Stimulated activated CD8-positive, alpha-beta memory T cell treated with anti-CD3 and anti-CD28 coated beads, Interleukin-2, amount 100 ng/mL, for 48 hours (primary cell): ENCODE measurements at regions not wholly inside any gene's neighbourhood (a gene's known extent, or its start where the extent isn't known, plus 50 kb on each side); places are given as distances from the start of the nearest gene placed in this dataset.

Experiments used
- DNase-seq, 2 donors: peaks; one replicate each; pipeline ENCODE4 v3.0.0-alpha.2; 2020; ENCODE audit warnings: low read depth in 2 of 2

DNA sequence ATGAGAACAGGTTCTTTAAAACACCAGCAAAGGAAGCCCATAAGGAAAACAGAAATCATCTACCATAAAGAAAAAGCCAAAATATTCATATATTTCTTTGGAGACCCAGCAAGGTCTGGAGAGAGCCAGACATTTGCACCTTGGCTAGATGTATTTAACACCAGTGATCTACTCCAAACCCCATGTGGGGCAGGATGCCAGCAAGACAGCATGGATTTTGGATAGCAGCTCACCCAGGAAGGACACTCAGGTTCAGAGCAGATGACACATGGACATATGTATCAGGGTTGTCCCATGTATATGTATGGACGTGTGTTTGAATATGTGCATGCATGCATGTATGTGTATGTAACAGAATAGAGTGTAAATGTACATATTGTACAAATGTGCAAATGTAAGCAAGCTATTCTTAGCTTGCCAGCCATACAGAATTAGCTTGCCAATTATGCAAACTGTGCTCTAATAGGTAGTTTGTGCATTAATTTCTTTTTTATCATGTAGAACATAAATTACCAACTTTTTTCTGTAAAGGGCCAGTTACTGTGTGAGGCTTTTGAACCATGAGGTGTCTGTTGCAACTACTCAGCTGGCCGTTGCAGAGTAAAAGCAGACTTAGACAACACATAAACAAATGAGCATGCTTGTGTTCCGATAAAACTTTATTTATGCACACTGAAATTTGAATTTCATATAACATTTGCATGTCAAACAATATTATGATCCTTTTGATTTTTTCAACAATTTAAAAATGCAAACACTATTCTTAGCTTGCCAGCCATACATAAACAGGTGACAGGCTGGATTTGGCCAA lies 73.5 kb upstream of the KAZN start:
- DNase-seq, result no peak

DNA sequence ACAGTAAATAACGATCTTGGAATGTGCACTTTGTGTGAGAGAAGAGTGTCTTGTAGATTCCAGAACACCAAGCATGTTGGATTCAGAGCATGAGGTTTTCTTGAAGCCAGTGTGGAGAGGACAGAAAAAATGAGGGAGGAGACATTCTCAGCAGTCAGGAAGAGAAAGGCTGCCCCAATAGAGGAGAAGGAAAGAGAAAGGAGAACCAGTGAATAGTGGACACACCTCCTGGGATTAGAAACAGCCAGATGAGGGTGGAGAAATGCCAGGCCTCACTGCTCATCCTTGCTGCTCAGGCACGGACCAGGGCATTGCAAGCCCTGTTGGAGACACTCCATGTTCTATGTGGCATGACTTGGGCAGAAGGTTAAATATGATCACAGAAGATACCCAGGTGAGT lies 69.0 kb upstream of the KAZN start:
- no peak for DNase-seq

- DNase-seq, result no peak
Observed at GRCh38 chr1:14531519-14531918, 67.0 kb upstream of the KAZN start.

- no peak for DNase-seq
Observed at GRCh38 chr1:14535619-14536355, 62.7 kb upstream of the KAZN start.

GRCh38 chr1:14538335-14538734 lies 60.1 kb upstream of the KAZN start:
- DNase-seq, result no peak

DNA sequence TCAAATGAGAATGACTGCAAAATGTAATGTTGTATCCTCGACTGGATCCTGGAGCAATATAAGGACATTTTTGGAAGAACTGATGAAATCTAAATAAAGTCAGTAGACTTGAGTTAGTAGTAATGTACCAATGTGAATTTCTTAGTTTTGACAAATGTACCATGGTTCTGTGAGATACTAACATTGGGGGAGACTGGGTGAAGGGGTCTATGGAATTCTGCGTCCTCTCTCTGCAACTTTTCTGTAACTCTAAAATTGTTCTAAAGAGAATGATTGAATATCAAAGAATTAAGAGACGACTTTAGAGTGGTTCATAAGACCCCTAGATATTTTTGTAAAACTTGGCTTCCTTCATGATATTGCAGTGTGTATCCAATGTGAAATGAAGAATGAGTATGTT lies 59.2 kb upstream of the KAZN start:
- DNase-seq, result no peak

- DNase-seq, result no peak
Observed at GRCh38 chr1:14539953-14540563, 58.4 kb upstream of the KAZN start.

DNA sequence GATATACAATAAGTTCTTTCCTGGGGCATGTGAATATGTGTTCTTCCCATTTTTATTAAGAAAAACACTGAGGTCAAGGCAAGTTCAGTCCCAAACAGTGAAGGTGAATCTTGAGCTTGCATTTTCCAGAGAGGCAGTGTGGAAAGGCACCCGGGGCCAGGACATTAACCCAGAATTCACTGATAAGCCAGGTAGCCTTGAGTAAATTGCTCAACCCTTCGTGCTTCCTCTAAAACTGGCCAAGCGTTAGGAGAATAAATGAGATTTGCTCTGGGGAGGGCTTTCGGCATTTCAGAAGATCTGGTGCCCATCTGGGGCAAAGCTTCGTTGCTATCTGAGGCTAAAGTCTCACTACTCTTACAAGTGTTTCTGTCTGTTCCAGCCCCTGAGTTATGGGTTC lies 57.1 kb upstream of the KAZN start:
- no peak for DNase-seq

DNA sequence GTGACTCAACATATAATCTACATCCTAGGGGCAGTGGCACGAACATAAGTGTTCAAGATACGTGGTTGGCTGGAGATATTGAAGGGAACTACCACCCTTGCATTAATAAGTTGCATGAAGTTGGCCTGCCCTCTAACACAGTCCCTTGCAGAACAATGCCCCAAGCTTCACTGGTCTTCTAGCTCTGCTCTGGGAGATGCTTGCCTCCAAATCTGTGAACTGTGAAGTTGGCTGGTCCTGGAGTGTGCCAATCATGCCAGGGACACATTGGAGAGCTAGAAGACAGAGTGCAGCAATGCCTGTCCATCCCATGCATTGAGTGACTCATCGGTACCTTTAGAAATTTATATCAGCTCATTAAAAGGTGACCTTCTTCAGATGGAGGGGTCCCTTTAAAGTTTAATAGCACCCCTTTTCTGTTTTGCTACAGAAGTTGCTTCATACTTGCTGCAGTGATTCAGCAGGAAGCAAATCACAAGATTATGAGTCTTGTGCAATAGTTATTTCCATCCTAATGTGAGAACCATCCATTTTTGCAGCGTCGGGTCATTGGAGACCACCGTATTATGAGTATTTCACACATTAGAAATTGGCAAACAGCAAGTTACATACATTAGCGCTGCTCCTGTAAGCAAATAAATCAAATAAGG lies 55.2 kb upstream of the KAZN start:
- DNase-seq, result no peak

- DNase-seq, result no peak
Observed at GRCh38 chr1:14544319-14544718, 54.2 kb upstream of the KAZN start.

DNA sequence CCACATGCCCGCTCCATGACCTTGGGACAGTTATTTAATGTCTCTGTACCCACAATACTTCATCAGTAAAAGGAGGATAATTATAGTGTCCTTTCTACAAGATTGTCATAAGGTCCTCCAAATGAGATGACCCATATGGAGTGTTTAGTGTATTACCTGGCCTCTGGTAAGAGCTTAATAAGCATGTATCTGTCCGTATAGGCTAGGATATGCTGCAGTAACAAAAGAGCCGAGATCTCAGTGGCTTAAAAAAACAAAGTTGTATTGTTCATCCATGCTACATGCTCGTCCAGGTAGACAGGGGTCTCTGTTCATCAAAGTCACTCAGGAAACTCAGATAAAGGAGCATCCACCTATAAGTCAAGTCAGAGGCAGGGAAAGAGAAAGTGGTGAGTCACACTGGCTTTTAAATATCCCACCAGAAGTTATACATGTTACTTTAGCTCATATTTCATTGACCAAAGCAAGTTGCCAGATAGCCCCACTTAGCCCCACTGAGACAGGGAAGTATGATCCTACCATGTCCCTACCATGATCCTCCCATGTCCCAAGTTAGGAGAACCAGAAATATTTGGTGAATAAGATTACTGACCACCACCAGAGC lies 53.0 kb upstream of the KAZN start:
- DNase-seq, result no peak

GRCh38 chr1:14546416-14546815 lies 52.1 kb upstream of the KAZN start:
- DNase-seq, result no peak
